Breast epithelium (tissue), 4 donors: ENCODE measurements at regions not wholly inside any gene's neighbourhood (a gene's known extent, or its start where the extent isn't known, plus 50 kb on each side); places are given as distances from the start of the nearest gene placed in this dataset.

Experiments
- DNase-seq, 2 donors: peaks; one replicate each; pipeline ENCODE4 v3.0.0-alpha.2; 2019; ENCODE audit warnings: low spot score in 2 of 2
- H3K27ac ChIP-seq, 2 donors: fragments of 200-600 bp; sonication (generic) in 1 of 2; one replicate each; pipeline ENCODE4 v1.5.1; 2016 to 2019; ENCODE audit warnings: mild to moderate bottlenecking in 1 of 2
- H3K27me3 ChIP-seq, 2 donors: fragments of 200-600 bp; sonication (generic) in 1 of 2; one replicate each; pipeline versions ENCODE4 v1.5.1 to v1.6.0; 2017 to 2019; ENCODE audit warnings: control low read depth in 1 of 2, mild to moderate bottlenecking in 1 of 2
- H3K36me3 ChIP-seq: fragments of 200-600 bp; one replicate; pipeline ENCODE4 v1.5.1; 2019
- H3K4me1 ChIP-seq, 2 donors: fragments of 200-600 bp; sonication (generic); one replicate each; pipeline ENCODE4 v1.5.1; 2016 to 2019; ENCODE audit warnings: control low read depth in 1 of 2
- H3K4me3 ChIP-seq, 3 donors: fragments of 200-600 bp; sonication (generic); 1 replicate in 2 of 3; 2 replicates in 1 of 3; pipeline ENCODE4 v1.5.1; 2016 to 2019; ENCODE audit warnings: mild to moderate bottlenecking in 3 of 3, moderate library complexity in 2 of 3
- H3K9me3 ChIP-seq, 2 donors: fragments of 200-600 bp; sonication (generic) in 1 of 2; one replicate each; pipeline ENCODE4 v1.5.1; 2016 to 2019; ENCODE audit warnings: control low read depth in 1 of 2
- CTCF ChIP-seq, 3 donors: fragments of 450-650 bp; IDR thresholded peaks; one replicate each; pipeline ENCODE4 v1.5.1; 2016 to 2017; ENCODE audit warnings: antibody characterized with exemption in 3 of 3, mild to moderate bottlenecking in 3 of 3, moderate library complexity in 3 of 3
- POLR2A ChIP-seq: fragments of 450-650 bp; IDR thresholded peaks from one replicate; pipeline ENCODE4 v1.6.1; 2016; ENCODE audit warnings: antibody characterized with exemption, mild to moderate bottlenecking, moderate library complexity
- POLR2AphosphoS5 ChIP-seq, 3 donors: sonication (generic); formaldehyde crosslinking; IDR thresholded peaks; one replicate each; pipeline ENCODE4 v1.6.1; 2017; ENCODE audit warnings: antibody characterized with exemption in 3 of 3
- intact Hi-C: fragments of 100-400 bp; cut with DNase I; formaldehyde crosslinking; loops from one replicate; pipeline ENCODE4 v1.15.1; 2023; ENCODE audit warnings: low total_unique reads

GRCh38 chr14:27366596-27366995 lies 768.8 kb upstream of the NOVA1 start:
- H3K36me3 ChIP-seq, result no peaks in the 10 kb centered on the region
- no peak for DNase-seq
- intact Hi-C loops, result no loop called here

GRCh38 chr14:27367345-27367744 lies 769.5 kb upstream of the NOVA1 start:
- H3K9me3 ChIP-seq, result no peaks in the 10 kb centered on the region
- intact Hi-C loops, result no loop called here

More at GRCh38 chr14:27366596-27366995, 768.8 kb upstream of the NOVA1 start:
- Histone ChIP-seq H3K27ac (no peak overlapping the region), H3K4me1 (no peaks in the 10 kb centered on the region), H3K27me3 (no peaks in the 10 kb centered on the region), H3K4me3 (no peak overlapping the region), H3K9me3 (no peaks in the 10 kb centered on the region)
- no peak for TF ChIP-seq CTCF (IDR thresholded peaks at IDR 0.05)
- TF ChIP-seq POLR2A, result no peak
- TF ChIP-seq POLR2AphosphoS5 (IDR thresholded peaks at IDR 0.05), result no peak

GRCh38 chr14:27370074-27370473 lies 772.2 kb upstream of the NOVA1 start:
- no peak overlapping the region for H3K27ac ChIP-seq
- TF ChIP-seq POLR2AphosphoS5 (IDR thresholded peaks at IDR 0.05) (no peak), POLR2A (no peak), CTCF (IDR thresholded peaks at IDR 0.05) (no peak)
- intact Hi-C loops, result no loop called here
- H3K27me3 ChIP-seq, result no peaks in the 10 kb centered on the region
- no peaks in the 10 kb centered on the region for H3K36me3 ChIP-seq
- no peak overlapping the region for H3K4me3 ChIP-seq
- H3K4me1 ChIP-seq, result no peaks in the 10 kb centered on the region
- H3K9me3 ChIP-seq, result no peaks in the 10 kb centered on the region
- no peak for DNase-seq

More at GRCh38 chr14:27367345-27367744, 769.5 kb upstream of the NOVA1 start:
- TF ChIP-seq CTCF (IDR thresholded peaks at IDR 0.05), result no peak
- TF ChIP-seq POLR2A, result no peak
- no peak for TF ChIP-seq POLR2AphosphoS5 (IDR thresholded peaks at IDR 0.05)
- H3K27me3 ChIP-seq, result no peaks in the 10 kb centered on the region
- H3K4me3 ChIP-seq, result no peak overlapping the region
- DNase-seq, result no peak
- H3K36me3 ChIP-seq, result no peaks in the 10 kb centered on the region
- no peak overlapping the region for H3K27ac ChIP-seq
- no peaks in the 10 kb centered on the region for H3K4me1 ChIP-seq

GRCh38 chr14:27370775-27371174 lies 772.9 kb upstream of the NOVA1 start:
- TF ChIP-seq POLR2AphosphoS5 (IDR thresholded peaks at IDR 0.05) (no peak), CTCF (IDR thresholded peaks at IDR 0.05) (no peak), POLR2A (no peak)
- Histone ChIP-seq H3K4me1 (no peaks in the 10 kb centered on the region), H3K9me3 (no peaks in the 10 kb centered on the region), H3K27ac (no peak overlapping the region), H3K4me3 (no peak overlapping the region), H3K27me3 (no peaks in the 10 kb centered on the region), H3K36me3 (no peaks in the 10 kb centered on the region)
- intact Hi-C loops, result no loop called here
- DNase-seq, result no peak

GRCh38 chr14:27371209-27371608 lies 773.4 kb upstream of the NOVA1 start:
- Histone ChIP-seq H3K27me3 (no peaks in the 10 kb centered on the region), H3K36me3 (no peaks in the 10 kb centered on the region), H3K27ac (no peak overlapping the region), H3K4me1 (no peaks in the 10 kb centered on the region), H3K4me3 (no peak overlapping the region), H3K9me3 (no peaks in the 10 kb centered on the region)
- intact Hi-C loops, result no loop called here
- TF ChIP-seq POLR2AphosphoS5 (IDR thresholded peaks at IDR 0.05) (no peak), POLR2A (no peak), CTCF (IDR thresholded peaks at IDR 0.05) (no peak)
- DNase-seq, result no peak
